ENCODE measurements at regions not wholly inside any gene's neighbourhood (a gene's known extent, or its start where the extent isn't known, plus 50 kb on each side); places are given as distances from the start of the nearest gene placed in this dataset.

GRCh38 chr1:166368030-166368429 is 201.2 kb upstream of the FAM78B start:
- no peak overlapping the region for H3K27ac ChIP-seq (ENCODE audit: low read length)
- no peaks in the 10 kb centered on the region for H3K9me2 ChIP-seq (replicated peaks; ENCODE audit: insufficient read depth, low read length)
- no peak overlapping the region for H2AFZ ChIP-seq (ENCODE audit: low read length)
- no peaks in the 10 kb centered on the region for H3K27me3 ChIP-seq (replicated peaks; ENCODE audit: insufficient read depth, low read length)
- no peak overlapping the region for H3K9ac ChIP-seq (ENCODE audit: low read length)
- H3K36me3 ChIP-seq (replicated peaks; ENCODE audit: insufficient read depth, low read length), result no peaks in the 10 kb centered on the region
- H3K4me1 ChIP-seq (ENCODE audit: low read length), result no peaks in the 10 kb centered on the region
- H3K9me3 ChIP-seq (replicated peaks; ENCODE audit: insufficient read depth, low read length), result no peaks in the 10 kb centered on the region
- H3F3A ChIP-seq (ENCODE audit: insufficient read depth, low read length), result no peaks in the 10 kb centered on the region
- H3K79me2 ChIP-seq (ENCODE audit: low read length), result no peaks in the 10 kb centered on the region
- no peak overlapping the region for H3K4me3 ChIP-seq (ENCODE audit: low read length)
- TF ChIP-seq, protein P1, sequence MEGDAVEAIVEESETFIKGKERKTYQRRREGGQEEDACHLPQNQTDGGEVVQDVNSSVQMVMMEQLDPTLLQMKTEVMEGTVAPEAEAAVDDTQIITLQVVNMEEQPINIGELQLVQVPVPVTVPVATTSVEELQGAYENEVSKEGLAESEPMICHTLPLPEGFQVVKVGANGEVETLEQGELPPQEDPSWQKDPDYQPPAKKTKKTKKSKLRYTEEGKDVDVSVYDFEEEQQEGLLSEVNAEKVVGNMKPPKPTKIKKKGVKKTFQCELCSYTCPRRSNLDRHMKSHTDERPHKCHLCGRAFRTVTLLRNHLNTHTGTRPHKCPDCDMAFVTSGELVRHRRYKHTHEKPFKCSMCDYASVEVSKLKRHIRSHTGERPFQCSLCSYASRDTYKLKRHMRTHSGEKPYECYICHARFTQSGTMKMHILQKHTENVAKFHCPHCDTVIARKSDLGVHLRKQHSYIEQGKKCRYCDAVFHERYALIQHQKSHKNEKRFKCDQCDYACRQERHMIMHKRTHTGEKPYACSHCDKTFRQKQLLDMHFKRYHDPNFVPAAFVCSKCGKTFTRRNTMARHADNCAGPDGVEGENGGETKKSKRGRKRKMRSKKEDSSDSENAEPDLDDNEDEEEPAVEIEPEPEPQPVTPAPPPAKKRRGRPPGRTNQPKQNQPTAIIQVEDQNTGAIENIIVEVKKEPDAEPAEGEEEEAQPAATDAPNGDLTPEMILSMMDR (IDR thresholded peaks at IDR 0.05; ENCODE audit: low read length), result no peak
- TF ChIP-seq EZH2 (optimal IDR thresholded peaks at IDR 0.05; ENCODE audit: low read depth, low read length) (no peak), EZH2phosphoT487 (IDR thresholded peaks at IDR 0.05; ENCODE audit: low read length) (no peak)
- no peak overlapping the region for H3K4me2 ChIP-seq (ENCODE audit: low read depth, low read length)
- DNase-seq, result no peak
- no peaks in the 10 kb centered on the region for H4K20me1 ChIP-seq (ENCODE audit: insufficient read depth, low read length)

- Histone ChIP-seq H3K27ac (ENCODE audit: low read length) (no peak overlapping the region), H3K9me2 (replicated peaks; ENCODE audit: insufficient read depth, low read length) (no peaks in the 10 kb centered on the region), H3K9me3 (replicated peaks; ENCODE audit: insufficient read depth, low read length) (no peaks in the 10 kb centered on the region), H3K4me1 (ENCODE audit: low read length) (no peaks in the 10 kb centered on the region), H3K27me3 (replicated peaks; ENCODE audit: insufficient read depth, low read length) (no peaks in the 10 kb centered on the region), H2AFZ (ENCODE audit: low read length) (no peak overlapping the region), H3K4me2 (ENCODE audit: low read depth, low read length) (no peak overlapping the region), H3K9ac (ENCODE audit: low read length) (no peak overlapping the region), H3F3A (ENCODE audit: insufficient read depth, low read length) (no peaks in the 10 kb centered on the region), H3K4me3 (ENCODE audit: low read length) (no peak overlapping the region), H4K20me1 (ENCODE audit: insufficient read depth, low read length) (no peaks in the 10 kb centered on the region), H3K79me2 (ENCODE audit: low read length) (no peaks in the 10 kb centered on the region), H3K36me3 (replicated peaks; ENCODE audit: insufficient read depth, low read length) (no peaks in the 10 kb centered on the region)
- TF ChIP-seq, protein P1 (IDR thresholded peaks at IDR 0.05; ENCODE audit: low read length), result no peak
- TF ChIP-seq EZH2 (optimal IDR thresholded peaks at IDR 0.05; ENCODE audit: low read depth, low read length), result no peak
- no peak for DNase-seq
Measured at GRCh38 chr1:166377896-166378295, 211.1 kb upstream of the FAM78B start.

GRCh38 chr1:166378805-166379204 is 212.0 kb upstream of the FAM78B start:
- no peak for DNase-seq
- TF ChIP-seq EZH2phosphoT487 (IDR thresholded peaks at IDR 0.05; ENCODE audit: low read length) (no peak), EZH2 (optimal IDR thresholded peaks at IDR 0.05; ENCODE audit: low read depth, low read length) (no peak)
- TF ChIP-seq, protein P1 (IDR thresholded peaks at IDR 0.05; ENCODE audit: low read length), result no peak

More at GRCh38 chr1:166378805-166379204, 212.0 kb upstream of the FAM78B start:
- Histone ChIP-seq H3K9ac (ENCODE audit: low read length) (no peak overlapping the region), H3K4me2 (ENCODE audit: low read depth, low read length) (no peak overlapping the region), H3K4me3 (ENCODE audit: low read length) (no peak overlapping the region), H3F3A (ENCODE audit: insufficient read depth, low read length) (no peaks in the 10 kb centered on the region), H3K4me1 (ENCODE audit: low read length) (no peaks in the 10 kb centered on the region), H3K9me3 (replicated peaks; ENCODE audit: insufficient read depth, low read length) (no peaks in the 10 kb centered on the region), H3K27me3 (replicated peaks; ENCODE audit: insufficient read depth, low read length) (no peaks in the 10 kb centered on the region), H4K20me1 (ENCODE audit: insufficient read depth, low read length) (no peaks in the 10 kb centered on the region), H3K27ac (ENCODE audit: low read length) (no peak overlapping the region), H3K9me2 (replicated peaks; ENCODE audit: insufficient read depth, low read length) (no peaks in the 10 kb centered on the region), H3K79me2 (ENCODE audit: low read length) (no peaks in the 10 kb centered on the region), H2AFZ (ENCODE audit: low read length) (no peak overlapping the region), H3K36me3 (replicated peaks; ENCODE audit: insufficient read depth, low read length) (no peaks in the 10 kb centered on the region)

All from MM.1S (cell line).